CD14-positive monocyte (primary cell): ENCODE measurements at regions not wholly inside any gene's neighbourhood (a gene's known extent, or its start where the extent isn't known, plus 50 kb on each side); places are given as distances from the start of the nearest gene placed in this dataset.
"Not testable (repeated sequence)": the region's sequence is repeated elsewhere in the genome, so short reads cannot be mapped to it uniquely, and the experiment has no call there.

Source experiments
- DNase-seq, 3 donors: peaks; one replicate each; pipeline ENCODE4 v3.0.0-alpha.2; 2011 to 2022
- H2AFZ ChIP-seq: 2 replicates; pipeline ENCODE4 v1.6.0; 2012; ENCODE audit warnings: mild to moderate bottlenecking, low read depth, low read length, inconsistent platforms; ENCODE audit not compliant: insufficient read depth, poor library complexity, severe bottlenecking
- H3K27ac ChIP-seq, 2 donors: 1 replicate in 1 of 2; 2 replicates in 1 of 2; pipeline ENCODE4 v1.5.1; 2012 to 2013; ENCODE audit warnings: low read length in 2 of 2, control low read depth in 1 of 2, inconsistent platforms in 1 of 2, low read depth in 1 of 2, mild to moderate bottlenecking in 1 of 2
- H3K27me3 ChIP-seq, 2 donors: one replicate each; pipeline versions ENCODE4 v1.6.0 to v1.6.1; 2011 to 2013; ENCODE audit warnings: low read length in 2 of 2; ENCODE audit not compliant: control insufficient read depth in 2 of 2, insufficient read depth in 2 of 2
- H3K36me3 ChIP-seq, 2 donors: replicated peaks in 1 of 2; 1 replicate in 1 of 2; 2 replicates in 1 of 2; pipeline versions ENCODE4 v1.5.1 to v1.6.1; 2012 to 2013; ENCODE audit warnings: low read length in 2 of 2, control low read depth in 1 of 2, inconsistent platforms in 1 of 2, mild to moderate bottlenecking in 1 of 2; ENCODE audit not compliant: insufficient read depth in 2 of 2, control insufficient read depth in 1 of 2
- H3K4me1 ChIP-seq, 2 donors: 1 replicate in 1 of 2; 2 replicates in 1 of 2; pipeline versions ENCODE4 v1.5.1 to v1.6.1; 2012 to 2013; ENCODE audit warnings: low read length in 2 of 2, control low read depth in 1 of 2, inconsistent platforms in 1 of 2, mild to moderate bottlenecking in 1 of 2, moderate library complexity in 1 of 2; ENCODE audit not compliant: insufficient read depth in 2 of 2, control insufficient read depth in 1 of 2
- H3K4me2 ChIP-seq: replicated peaks from 2 replicates; pipeline ENCODE3; 2012; ENCODE audit warnings: low read length, moderate library complexity, mild to moderate bottlenecking; ENCODE audit not compliant: poor library complexity, severe bottlenecking; ENCODE audit errors: extremely low read depth
- H3K4me3 ChIP-seq, 3 experiments: fragments of 200-600 bp in 1 of 3; sonication (generic) in 1 of 3; replicated peaks in 1 of 3; 1 replicate in 2 of 3; 2 replicates in 1 of 3; pipeline ENCODE4 v1.5.1; 2011 to 2013; ENCODE audit warnings: low read length in 3 of 3, mild to moderate bottlenecking in 3 of 3, control low read depth in 2 of 3, low read depth in 2 of 3, inconsistent platforms in 1 of 3, moderate library complexity in 1 of 3
- H3K79me2 ChIP-seq: 2 replicates; pipeline ENCODE4 v1.6.0; 2012; ENCODE audit warnings: mild to moderate bottlenecking, control low read depth, inconsistent platforms, low read length, moderate library complexity; ENCODE audit not compliant: insufficient read depth
- H3K9ac ChIP-seq: 2 replicates; pipeline ENCODE4 v1.6.0; 2017; ENCODE audit warnings: low read length, mild to moderate bottlenecking; ENCODE audit not compliant: insufficient read depth, poor library complexity, severe bottlenecking
- H3K9me3 ChIP-seq, 2 donors: replicated peaks in 1 of 2; 1 replicate in 1 of 2; 2 replicates in 1 of 2; pipeline versions ENCODE4 v1.5.1 to v1.6.1; 2012 to 2013; ENCODE audit warnings: low read length in 2 of 2, control low read depth in 1 of 2; ENCODE audit not compliant: control insufficient read depth in 1 of 2, insufficient read depth in 1 of 2
- H4K20me1 ChIP-seq: 2 replicates; pipeline ENCODE4 v1.6.0; 2012; ENCODE audit warnings: mild to moderate bottlenecking, low read length, control low read depth, moderate library complexity; ENCODE audit not compliant: insufficient read depth
- H3K27ac Mint-ChIP-seq, 7 donors: one replicate each; pipeline ENCODE4 v1.8.0; 2020; ENCODE audit warnings: mild to moderate bottlenecking in 7 of 7, mixed read lengths in 7 of 7, moderate library complexity in 6 of 7, inconsistent platforms in 2 of 7
- H3K27me3 Mint-ChIP-seq, 3 donors: one replicate each; pipeline ENCODE4 v1.8.0; 2021 to 2022; ENCODE audit warnings: low read depth in 3 of 3, mild to moderate bottlenecking in 3 of 3, mixed read lengths in 3 of 3, moderate library complexity in 3 of 3, inconsistent platforms in 1 of 3
- H3K36me3 Mint-ChIP-seq, 2 donors: one replicate each; pipeline ENCODE4 v1.8.0; 2020; ENCODE audit warnings: mixed read lengths in 2 of 2, inconsistent platforms in 1 of 2, mild to moderate bottlenecking in 1 of 2
- H3K4me1 Mint-ChIP-seq: one replicate; pipeline ENCODE4 v1.8.0; 2020; ENCODE audit warnings: mild to moderate bottlenecking, mixed read lengths
- H3K4me3 Mint-ChIP-seq, 2 donors: one replicate each; pipeline ENCODE4 v1.8.0; 2020; ENCODE audit warnings: mild to moderate bottlenecking in 2 of 2, mixed read lengths in 2 of 2, moderate library complexity in 1 of 2
- H3K9me3 Mint-ChIP-seq, 7 donors: one replicate each; pipeline ENCODE4 v1.8.0; 2020 to 2022; ENCODE audit warnings: mixed read lengths in 7 of 7, mild to moderate bottlenecking in 6 of 7, moderate library complexity in 6 of 7, inconsistent platforms in 2 of 7
- WGBS: methylation state at CpG from one replicate; pipeline ENCODE4 v1.1.5; 2013; ENCODE audit warnings: missing lambda C conversion rate; ENCODE audit not compliant: insufficient coverage; 5-methylcytosine and 5-hydroxymethylcytosine counted together
- intact Hi-C, 2 donors: fragments of 100-400 bp; cut with micrococcal nuclease; formaldehyde crosslinking; loops; one replicate each; pipeline versions ENCODE4 v1.15.0 to v1.15.1; 2023
- TF ChIP-seq, protein P1 (sequence below): fragments of 200-600 bp; IDR thresholded peaks from one replicate; pipeline ENCODE4 v1.8.0; 2022; ENCODE audit warnings: antibody characterized with exemption, mild to moderate bottlenecking

DNA sequence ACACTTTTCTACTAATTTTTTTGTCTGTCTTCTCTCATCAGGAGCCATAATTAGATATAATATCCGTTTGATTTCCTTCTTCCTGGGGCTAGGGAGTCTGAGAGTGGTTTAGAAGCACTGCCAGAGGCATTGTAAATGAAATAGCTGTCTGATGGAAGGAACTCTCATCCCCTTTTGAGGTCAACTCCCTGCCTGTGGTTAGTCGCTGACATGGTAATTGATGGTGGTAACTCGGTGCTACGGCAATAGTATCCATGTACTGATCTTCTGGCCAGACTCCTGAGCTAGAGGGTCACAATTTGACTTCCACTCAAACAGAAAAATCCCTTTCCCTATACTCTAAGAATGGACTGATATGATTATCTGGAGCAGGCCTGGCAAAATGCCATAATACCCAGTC, 108.1 kb upstream of the TRPC5 start:
- Histone ChIP-seq H4K20me1 (no peaks in the 10 kb centered on the region), H3K9ac (no peak overlapping the region), H3K27me3 (no peaks in the 10 kb centered on the region), H3K4me1 (no peaks in the 10 kb centered on the region), H3K4me2 (no peak overlapping the region), H3K9me3 (no peaks in the 10 kb centered on the region), H3K27ac (no peak overlapping the region), H3K36me3 (no peaks in the 10 kb centered on the region), H3K4me3 (no peak overlapping the region), H3K79me2 (no peaks in the 10 kb centered on the region), H2AFZ (no peak overlapping the region)
- H3K36me3 Mint-ChIP-seq: no peaks in the 10 kb centered on the region
- no peak overlapping the region for H3K27ac Mint-ChIP-seq
- no peaks in the 10 kb centered on the region for H3K4me1 Mint-ChIP-seq
- TF ChIP-seq, protein P1, sequence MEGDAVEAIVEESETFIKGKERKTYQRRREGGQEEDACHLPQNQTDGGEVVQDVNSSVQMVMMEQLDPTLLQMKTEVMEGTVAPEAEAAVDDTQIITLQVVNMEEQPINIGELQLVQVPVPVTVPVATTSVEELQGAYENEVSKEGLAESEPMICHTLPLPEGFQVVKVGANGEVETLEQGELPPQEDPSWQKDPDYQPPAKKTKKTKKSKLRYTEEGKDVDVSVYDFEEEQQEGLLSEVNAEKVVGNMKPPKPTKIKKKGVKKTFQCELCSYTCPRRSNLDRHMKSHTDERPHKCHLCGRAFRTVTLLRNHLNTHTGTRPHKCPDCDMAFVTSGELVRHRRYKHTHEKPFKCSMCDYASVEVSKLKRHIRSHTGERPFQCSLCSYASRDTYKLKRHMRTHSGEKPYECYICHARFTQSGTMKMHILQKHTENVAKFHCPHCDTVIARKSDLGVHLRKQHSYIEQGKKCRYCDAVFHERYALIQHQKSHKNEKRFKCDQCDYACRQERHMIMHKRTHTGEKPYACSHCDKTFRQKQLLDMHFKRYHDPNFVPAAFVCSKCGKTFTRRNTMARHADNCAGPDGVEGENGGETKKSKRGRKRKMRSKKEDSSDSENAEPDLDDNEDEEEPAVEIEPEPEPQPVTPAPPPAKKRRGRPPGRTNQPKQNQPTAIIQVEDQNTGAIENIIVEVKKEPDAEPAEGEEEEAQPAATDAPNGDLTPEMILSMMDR: no peak
- DNase-seq: no peak
- intact Hi-C loops: no loop called here
- peaks cover 0 to 4% (median 0%) of the 10 kb centered on the region in 7 donors for H3K9me3 Mint-ChIP-seq
- peaks cover 0 to 2% (median 0%) of the 10 kb centered on the region in 3 donors for H3K27me3 Mint-ChIP-seq
- H3K4me3 Mint-ChIP-seq: no peak overlapping the region
- WGBS: no CpG with 5 or more reads among the region's 4 CpGs

DNA sequence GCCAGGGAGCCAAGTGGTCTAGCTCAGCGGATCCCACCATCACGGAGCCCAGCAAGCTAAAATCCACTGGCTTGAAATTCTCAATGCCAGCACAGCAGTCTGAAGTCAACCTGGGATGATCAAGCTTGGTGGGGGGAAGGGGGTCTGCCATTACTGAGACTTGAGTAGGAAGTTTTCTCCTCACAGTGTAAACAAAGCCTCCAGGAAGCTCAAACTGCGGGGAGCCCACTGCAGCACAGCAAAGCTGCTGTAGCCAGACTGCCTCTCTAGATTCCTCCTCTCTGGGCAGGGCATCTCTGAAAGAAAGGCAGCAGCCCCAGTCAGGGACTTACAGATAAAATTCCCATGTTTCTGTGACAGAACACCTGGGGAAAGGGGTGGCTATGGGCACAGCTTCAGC, 98.8 kb upstream of the TRPC5 start:
- H3K4me1 ChIP-seq, H3K9ac ChIP-seq, H3K9me3 ChIP-seq, H3K27ac Mint-ChIP-seq, H3K27ac ChIP-seq, H3K36me3 Mint-ChIP-seq, intact Hi-C loops, H3K4me1 Mint-ChIP-seq, H3K79me2 ChIP-seq, H2AFZ ChIP-seq, H3K36me3 ChIP-seq, H3K4me2 ChIP-seq, H4K20me1 ChIP-seq, H3K4me3 ChIP-seq, DNase-seq, H3K27me3 Mint-ChIP-seq, H3K9me3 Mint-ChIP-seq, H3K27me3 ChIP-seq, H3K4me3 Mint-ChIP-seq: not testable (repeated sequence)
- WGBS: no CpG with 5 or more reads among the region's 3 CpGs
